Suprapubic skin (tissue), 3 donors: ENCODE measurements at regions not wholly inside any gene's neighbourhood (a gene's known extent, or its start where the extent isn't known, plus 50 kb on each side); places are given as distances from the start of the nearest gene placed in this dataset.

Experiments used
- POLR2A ChIP-seq, 2 donors: fragments of 450-650 bp; IDR thresholded peaks; one replicate each; pipeline ENCODE4 v1.6.1; 2017; ENCODE audit warnings: antibody characterized with exemption in 2 of 2, mild to moderate bottlenecking in 2 of 2, moderate library complexity in 2 of 2
- TF ChIP-seq, protein P1 (sequence below), 2 donors: fragments of 200-600 bp in 1 of 2; fragments of 450-650 bp in 1 of 2; sonication (generic) in 1 of 2; IDR thresholded peaks; one replicate each; pipeline ENCODE4 v1.5.1; 2016 to 2019; ENCODE audit warnings: antibody characterized with exemption in 2 of 2, mild to moderate bottlenecking in 1 of 2, moderate library complexity in 1 of 2

DNA sequence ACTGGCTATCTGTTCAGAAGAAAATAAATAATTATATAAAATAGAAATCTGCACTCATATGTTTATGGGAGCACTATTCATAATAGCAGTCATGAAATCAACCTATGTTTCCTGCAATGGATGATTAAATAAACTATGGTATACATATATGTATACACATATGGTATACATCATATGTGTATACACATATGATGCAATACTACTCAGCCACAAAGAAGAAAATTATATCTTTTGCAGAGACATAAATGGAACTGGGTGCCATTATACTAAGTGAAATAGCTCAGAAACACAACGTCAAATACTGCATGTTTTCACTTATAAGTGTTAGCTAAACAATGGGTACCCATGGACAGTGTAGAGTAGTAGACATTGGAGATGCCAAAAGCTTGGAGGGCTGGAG, 381.2 kb upstream of the LRFN5 start:
- TF ChIP-seq POLR2A (IDR thresholded peaks at IDR 0.05) = no peak
- TF ChIP-seq, protein P1, sequence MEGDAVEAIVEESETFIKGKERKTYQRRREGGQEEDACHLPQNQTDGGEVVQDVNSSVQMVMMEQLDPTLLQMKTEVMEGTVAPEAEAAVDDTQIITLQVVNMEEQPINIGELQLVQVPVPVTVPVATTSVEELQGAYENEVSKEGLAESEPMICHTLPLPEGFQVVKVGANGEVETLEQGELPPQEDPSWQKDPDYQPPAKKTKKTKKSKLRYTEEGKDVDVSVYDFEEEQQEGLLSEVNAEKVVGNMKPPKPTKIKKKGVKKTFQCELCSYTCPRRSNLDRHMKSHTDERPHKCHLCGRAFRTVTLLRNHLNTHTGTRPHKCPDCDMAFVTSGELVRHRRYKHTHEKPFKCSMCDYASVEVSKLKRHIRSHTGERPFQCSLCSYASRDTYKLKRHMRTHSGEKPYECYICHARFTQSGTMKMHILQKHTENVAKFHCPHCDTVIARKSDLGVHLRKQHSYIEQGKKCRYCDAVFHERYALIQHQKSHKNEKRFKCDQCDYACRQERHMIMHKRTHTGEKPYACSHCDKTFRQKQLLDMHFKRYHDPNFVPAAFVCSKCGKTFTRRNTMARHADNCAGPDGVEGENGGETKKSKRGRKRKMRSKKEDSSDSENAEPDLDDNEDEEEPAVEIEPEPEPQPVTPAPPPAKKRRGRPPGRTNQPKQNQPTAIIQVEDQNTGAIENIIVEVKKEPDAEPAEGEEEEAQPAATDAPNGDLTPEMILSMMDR (IDR thresholded peaks at IDR 0.05) = no peak
